Activated T-cell treated with anti-CD3 and anti-CD28 coated beads, Interleukin-2, amount 50 U/mL, for 24 hours (primary cell): ENCODE measurements at regions not wholly inside any gene's neighbourhood (a gene's known extent, or its start where the extent isn't known, plus 50 kb on each side); places are given as distances from the start of the nearest gene placed in this dataset.

ENCODE experiments used
- DNase-seq: peaks from one replicate; pipeline ENCODE4 v3.0.0-alpha.2; 2020
- H3K27ac Mint-ChIP-seq: 2 replicates; pipeline ENCODE4 v1.8.0; 2020; ENCODE audit warnings: mild to moderate bottlenecking, mixed read lengths
- H3K27me3 Mint-ChIP-seq: 2 replicates; pipeline ENCODE4 v1.8.0; 2020; ENCODE audit warnings: mixed read lengths
- H3K36me3 Mint-ChIP-seq: 2 replicates; pipeline ENCODE4 v1.8.0; 2020; ENCODE audit warnings: low read depth, mixed read lengths
- H3K4me1 Mint-ChIP-seq: 2 replicates; pipeline ENCODE4 v1.8.0; 2020; ENCODE audit warnings: low read depth, mixed read lengths
- H3K4me3 Mint-ChIP-seq: 2 replicates; pipeline ENCODE4 v1.8.0; 2020; ENCODE audit warnings: mild to moderate bottlenecking, moderate library complexity, mixed read lengths
- H3K9me3 Mint-ChIP-seq: 2 replicates; pipeline ENCODE4 v1.8.0; 2020; ENCODE audit warnings: mixed read lengths

DNA sequence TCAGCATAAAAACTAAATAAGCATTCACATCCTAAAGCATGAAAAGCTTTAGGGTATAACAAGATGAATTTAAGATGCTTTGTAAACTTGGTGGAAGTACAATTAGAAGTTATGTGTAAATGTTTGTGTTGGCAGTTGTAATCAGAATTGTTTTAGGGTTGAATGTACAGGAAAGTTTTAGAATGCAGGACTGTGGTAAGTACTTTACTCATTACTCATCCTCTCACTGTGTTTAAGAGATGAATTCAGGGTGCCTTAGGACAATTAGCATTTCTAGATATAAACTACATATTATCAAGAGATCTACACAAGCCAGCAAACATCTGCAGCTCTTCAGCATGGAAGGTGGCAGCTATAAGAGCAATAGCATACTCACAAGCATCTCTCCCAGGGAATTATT lies 77.5 kb upstream of the ELOVL6 start:
- DNase-seq, result no peak
- H3K27me3 Mint-ChIP-seq, result peaks cover 2% of the 10 kb centered on the region
- no peaks in the 10 kb centered on the region for H3K36me3 Mint-ChIP-seq
- H3K9me3 Mint-ChIP-seq, result no peaks in the 10 kb centered on the region
- H3K27ac Mint-ChIP-seq, result no peak overlapping the region
- H3K4me1 Mint-ChIP-seq, result no peaks in the 10 kb centered on the region
- no peak overlapping the region for H3K4me3 Mint-ChIP-seq

DNA sequence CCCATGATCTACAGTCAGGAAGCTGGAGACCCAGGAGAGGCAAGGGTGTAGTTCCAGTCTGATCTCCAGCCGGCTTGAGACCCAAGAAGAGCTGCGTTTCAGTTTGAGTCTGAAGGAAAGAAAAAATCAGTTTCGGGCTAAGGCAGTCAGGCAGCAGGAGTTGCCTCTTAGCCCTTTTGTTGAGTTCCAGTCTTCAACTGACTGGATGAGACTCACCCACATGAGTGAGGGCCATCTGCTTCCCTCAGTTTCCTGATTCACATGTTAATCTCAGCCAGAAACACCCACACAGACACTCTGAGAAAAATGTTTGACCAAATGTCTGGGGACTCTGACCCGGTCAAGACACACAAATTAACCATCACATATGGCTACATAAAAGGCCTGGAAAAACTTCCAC lies 73.6 kb upstream of the ELOVL6 start:
- H3K9me3 Mint-ChIP-seq, result no peaks in the 10 kb centered on the region
- H3K27ac Mint-ChIP-seq, result no peak overlapping the region
- peaks cover 10% of the 10 kb centered on the region for H3K27me3 Mint-ChIP-seq
- no peaks in the 10 kb centered on the region for H3K36me3 Mint-ChIP-seq
- peaks cover 6% of the 10 kb centered on the region for H3K4me1 Mint-ChIP-seq
- DNase-seq, result no peak
- H3K4me3 Mint-ChIP-seq, result no peak overlapping the region

DNA sequence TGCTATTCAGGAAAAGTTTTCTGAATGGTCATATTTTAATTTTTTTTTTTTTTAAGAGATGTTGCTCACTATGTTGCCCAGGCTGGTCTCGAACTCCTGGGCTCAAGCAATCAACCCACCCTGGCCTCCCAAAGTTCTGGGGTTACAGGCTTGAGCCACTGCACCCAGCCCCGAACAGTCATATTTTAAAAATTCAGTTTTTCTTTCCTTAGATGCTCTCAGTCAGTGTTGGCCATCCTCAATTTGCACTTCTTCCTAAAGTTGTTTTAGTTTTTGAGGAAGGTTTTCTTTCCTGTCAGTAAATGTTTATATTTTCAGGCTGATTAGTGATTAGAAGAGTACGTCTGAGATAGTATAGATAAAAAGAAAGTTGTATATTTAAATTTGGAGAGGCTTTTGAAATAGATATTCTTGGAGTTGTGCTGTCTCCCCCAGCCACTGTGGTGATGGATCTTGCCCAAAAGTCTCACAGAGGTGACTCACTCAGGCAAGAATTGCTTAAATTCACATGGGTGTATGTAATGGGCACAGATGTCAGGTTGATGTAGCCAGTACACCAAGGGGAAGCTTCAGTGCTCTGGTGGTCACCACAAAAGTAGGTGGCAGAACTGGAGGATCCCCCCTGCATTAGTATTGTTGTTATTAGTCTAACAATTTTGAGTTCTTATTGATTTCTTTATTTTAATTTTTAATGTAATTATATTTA lies 72.2 kb upstream of the ELOVL6 start:
- H3K36me3 Mint-ChIP-seq, result no peaks in the 10 kb centered on the region
- peaks cover 6% of the 10 kb centered on the region for H3K4me1 Mint-ChIP-seq
- no peak overlapping the region for H3K4me3 Mint-ChIP-seq
- no peaks in the 10 kb centered on the region for H3K9me3 Mint-ChIP-seq
- no peak for DNase-seq
- no peak overlapping the region for H3K27ac Mint-ChIP-seq
- peaks cover 13% of the 10 kb centered on the region for H3K27me3 Mint-ChIP-seq

DNA sequence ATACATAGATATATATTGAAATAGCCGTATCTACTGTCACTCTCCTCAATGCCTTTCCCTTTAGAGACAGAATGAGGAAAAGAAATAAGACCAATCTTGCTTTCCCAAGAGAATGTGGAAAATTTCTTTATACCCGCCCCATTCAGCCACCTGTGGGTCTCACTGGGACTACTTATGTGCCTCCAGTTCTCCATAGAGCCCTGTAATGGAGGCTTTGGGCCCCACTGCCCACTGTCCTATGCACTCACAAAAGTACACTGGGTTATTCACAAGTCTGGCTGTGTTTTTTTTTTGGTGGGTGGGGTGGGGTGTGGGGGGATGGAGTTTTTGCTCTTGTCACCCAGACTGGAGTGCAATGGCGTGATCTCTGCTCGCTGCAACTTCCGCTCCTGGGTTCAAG lies 70.4 kb upstream of the ELOVL6 start:
- no peak overlapping the region for H3K4me3 Mint-ChIP-seq
- no peak for DNase-seq
- H3K27me3 Mint-ChIP-seq, result peaks cover 11% of the 10 kb centered on the region
- H3K27ac Mint-ChIP-seq, result no peak overlapping the region
- peaks cover 6% of the 10 kb centered on the region for H3K4me1 Mint-ChIP-seq
- no peaks in the 10 kb centered on the region for H3K36me3 Mint-ChIP-seq
- no peaks in the 10 kb centered on the region for H3K9me3 Mint-ChIP-seq

DNA sequence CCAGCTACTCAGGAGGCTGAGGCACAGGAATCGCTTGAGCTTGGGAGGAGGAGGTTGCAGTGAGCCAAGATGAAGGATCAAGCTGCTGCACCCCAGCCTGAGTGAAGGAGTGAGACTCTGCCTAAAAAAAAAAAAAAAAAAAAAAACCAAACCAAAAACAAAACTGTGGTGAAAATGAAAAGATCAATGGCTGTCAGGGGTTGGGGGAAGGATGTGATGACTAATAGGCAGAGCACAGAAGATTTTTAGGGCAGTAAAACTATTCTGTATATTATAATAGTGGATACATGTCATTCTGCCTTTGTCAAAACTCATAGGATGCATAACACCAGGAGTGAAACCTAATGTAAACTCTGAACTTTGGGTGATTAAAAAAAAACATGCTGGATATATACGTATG lies 69.9 kb upstream of the ELOVL6 start:
- Mint-ChIP-seq H3K36me3 (no peaks in the 10 kb centered on the region), H3K4me3 (no peak overlapping the region), H3K4me1 (peaks cover 6% of the 10 kb centered on the region), H3K27ac (no peak overlapping the region), H3K9me3 (no peaks in the 10 kb centered on the region), H3K27me3 (peaks cover 11% of the 10 kb centered on the region)
- DNase-seq, result no peak

DNA sequence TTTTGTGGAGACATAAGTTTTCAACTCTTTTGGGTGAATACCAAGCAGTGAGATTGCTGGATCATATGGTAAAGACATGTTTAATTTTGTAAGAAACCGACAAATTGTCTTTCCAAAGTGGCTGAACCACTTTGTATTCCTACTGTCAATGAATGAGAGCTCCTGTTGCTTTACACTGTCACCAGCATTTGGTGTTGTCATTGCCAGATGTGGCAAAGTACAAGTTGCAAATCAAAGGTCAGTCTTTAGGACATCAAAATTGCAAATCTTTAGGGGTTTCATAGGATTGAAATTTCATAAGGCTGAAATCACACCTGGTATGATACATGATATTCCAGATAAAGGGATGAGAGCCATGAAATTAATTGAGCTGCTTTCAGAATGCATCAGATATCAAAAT lies 67.7 kb upstream of the ELOVL6 start:
- Mint-ChIP-seq H3K4me1 (peaks cover 6% of the 10 kb centered on the region), H3K4me3 (no peak overlapping the region), H3K27ac (no peak overlapping the region), H3K27me3 (peaks cover 11% of the 10 kb centered on the region), H3K36me3 (no peaks in the 10 kb centered on the region), H3K9me3 (no peaks in the 10 kb centered on the region)
- DNase-seq, result no peak

DNA sequence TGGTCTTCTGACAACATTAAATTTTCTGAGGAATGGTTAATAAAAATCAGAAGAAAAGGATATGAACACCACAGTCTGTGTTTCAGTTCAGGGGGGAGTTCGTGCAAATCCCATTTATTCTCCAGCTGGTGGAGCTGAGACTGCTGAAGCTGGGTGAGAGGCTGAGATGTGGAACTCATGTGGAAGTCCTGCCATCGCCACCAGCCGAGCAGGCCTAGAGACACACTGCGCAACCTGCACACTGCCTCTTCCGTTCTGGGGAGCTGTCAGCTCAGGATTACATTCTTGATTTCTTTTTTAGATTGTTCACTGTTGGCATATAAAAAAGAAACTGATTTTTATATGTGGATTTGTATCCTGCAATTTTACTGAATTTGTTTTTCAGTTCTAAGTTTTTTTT lies 66.6 kb upstream of the ELOVL6 start:
- Mint-ChIP-seq H3K4me1 (peaks cover 6% of the 10 kb centered on the region), H3K9me3 (no peaks in the 10 kb centered on the region), H3K4me3 (no peak overlapping the region), H3K27ac (no peak overlapping the region), H3K27me3 (peaks cover 11% of the 10 kb centered on the region), H3K36me3 (no peaks in the 10 kb centered on the region)
- DNase-seq, result no peak

DNA sequence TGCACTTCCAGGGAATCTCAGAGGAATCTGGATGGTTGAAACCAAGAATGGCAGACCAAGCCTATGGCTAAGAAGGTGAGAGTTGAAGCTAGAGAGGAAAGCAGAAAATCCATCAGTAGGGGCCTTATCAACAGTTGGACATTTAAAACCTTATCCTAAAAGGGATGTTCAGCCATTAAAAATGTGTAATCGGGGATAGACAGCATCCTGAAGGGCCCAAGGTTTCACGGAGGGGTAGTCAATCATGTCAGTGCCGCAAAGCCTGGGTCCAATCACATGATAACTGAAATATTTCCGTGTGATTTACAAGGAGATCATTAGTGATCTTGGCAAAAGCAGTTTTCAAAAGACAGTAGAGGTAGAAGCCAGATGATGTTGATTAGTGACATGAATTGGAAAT lies 61.9 kb upstream of the ELOVL6 start:
- H3K27me3 Mint-ChIP-seq, result no peaks in the 10 kb centered on the region
- no peaks in the 10 kb centered on the region for H3K4me1 Mint-ChIP-seq
- no peaks in the 10 kb centered on the region for H3K9me3 Mint-ChIP-seq
- H3K36me3 Mint-ChIP-seq, result no peaks in the 10 kb centered on the region
- H3K4me3 Mint-ChIP-seq, result no peak overlapping the region
- H3K27ac Mint-ChIP-seq, result no peak overlapping the region
- no peak for DNase-seq

DNA sequence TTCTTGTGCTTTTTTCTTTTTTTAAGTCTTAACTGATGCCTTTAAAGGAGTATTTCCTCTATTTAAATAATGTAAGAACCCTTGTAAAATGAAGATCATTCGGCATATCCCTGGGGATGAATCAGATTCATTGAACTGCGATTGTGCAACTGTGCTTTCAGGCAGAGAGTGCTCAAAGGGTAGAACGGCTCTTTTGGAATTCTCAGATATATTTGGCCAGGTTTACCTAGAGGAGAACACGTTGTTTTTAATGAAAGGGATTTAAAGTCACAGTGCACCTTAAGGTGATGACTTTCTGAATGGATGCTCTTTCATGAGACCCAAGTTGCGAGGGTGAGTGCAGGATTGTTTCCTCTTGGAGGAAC lies 51.6 kb upstream of the ELOVL6 start:
- no peaks in the 10 kb centered on the region for H3K9me3 Mint-ChIP-seq
- H3K4me3 Mint-ChIP-seq, result no peak overlapping the region
- no peak for DNase-seq

DNA sequence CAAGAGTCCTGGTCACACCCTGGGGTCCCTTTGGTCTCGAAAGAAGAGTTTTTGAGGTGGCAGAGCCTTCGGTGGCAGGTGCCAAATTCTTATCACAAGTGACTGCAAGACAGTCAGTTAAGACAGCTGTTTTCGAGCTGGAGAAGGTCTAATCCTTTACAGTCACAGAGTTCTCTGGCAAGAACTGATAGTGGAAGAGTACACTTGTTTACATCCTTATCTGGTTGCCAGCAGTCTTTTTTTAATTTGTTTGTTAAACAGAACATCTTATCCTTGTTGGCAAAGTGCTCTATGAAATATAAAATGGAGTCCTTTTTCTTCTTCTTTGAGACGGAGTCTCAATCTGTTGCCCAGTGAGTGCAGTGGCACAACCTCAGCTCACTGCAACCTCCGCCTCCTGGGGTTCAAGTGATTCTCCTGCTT lies 50.4 kb upstream of the ELOVL6 start:
- Mint-ChIP-seq H3K27me3 (peaks cover 10% of the 10 kb centered on the region), H3K9me3 (no peaks in the 10 kb centered on the region), H3K27ac (no peak overlapping the region), H3K36me3 (no peaks in the 10 kb centered on the region), H3K4me3 (no peak overlapping the region), H3K4me1 (no peaks in the 10 kb centered on the region)
- no peak for DNase-seq

More for the DNA sequence above, 51.6 kb upstream of the ELOVL6 start:
- H3K4me1 Mint-ChIP-seq, result no peaks in the 10 kb centered on the region
- H3K27me3 Mint-ChIP-seq, result peaks cover 13% of the 10 kb centered on the region
- no peak overlapping the region for H3K27ac Mint-ChIP-seq
- no peaks in the 10 kb centered on the region for H3K36me3 Mint-ChIP-seq
